ENCODE measurements at regions not wholly inside any gene's neighbourhood (a gene's known extent, or its start where the extent isn't known, plus 50 kb on each side); places are given as distances from the start of the nearest gene placed in this dataset.

GRCh38 chr1:67948151-67949080 lies 102.0 kb downstream of the DIRAS3 start:
- DNase-seq (ENCODE audit: low spot score) = no peak

GRCh38 chr1:67947114-67947513 lies 103.3 kb downstream of the DIRAS3 start:
- no peak for DNase-seq (ENCODE audit: low spot score)

GRCh38 chr1:67945733-67946374 lies 104.6 kb downstream of the DIRAS3 start:
- no peak for DNase-seq (ENCODE audit: low spot score)

- no peak for DNase-seq (ENCODE audit: low spot score)
Measured at GRCh38 chr1:67942274-67942673, 108.2 kb downstream of the DIRAS3 start.

GRCh38 chr1:67941746-67942145 lies 108.5 kb upstream of the GNG12 start:
- DNase-seq (ENCODE audit: low spot score) = no peak

- DNase-seq (ENCODE audit: low spot score) = no peak
Measured at GRCh38 chr1:67941155-67941554, 107.9 kb upstream of the GNG12 start.

GRCh38 chr1:67939942-67940341 lies 106.7 kb upstream of the GNG12 start:
- DNase-seq (ENCODE audit: low spot score) = no peak

- DNase-seq (ENCODE audit: low spot score) = no peak
Measured at GRCh38 chr1:67939186-67939743, 106.0 kb upstream of the GNG12 start.

GRCh38 chr1:67937651-67938050 lies 104.4 kb upstream of the GNG12 start:
- DNase-seq (ENCODE audit: low spot score) = no peak

- no peak for DNase-seq (ENCODE audit: low spot score)
Measured at GRCh38 chr1:67937010-67937409, 103.7 kb upstream of the GNG12 start.

- DNase-seq (ENCODE audit: low spot score) = no peak
Measured at GRCh38 chr1:67935560-67935959, 102.3 kb upstream of the GNG12 start.

- no peak for DNase-seq (ENCODE audit: low spot score)
Measured at GRCh38 chr1:67931198-67931597, 97.9 kb upstream of the GNG12 start.

- DNase-seq (ENCODE audit: low spot score) = no peak
Measured at GRCh38 chr1:67923074-67923473, 89.8 kb upstream of the GNG12 start.

- DNase-seq (ENCODE audit: low spot score) = no peak
Measured at GRCh38 chr1:67921725-67922489, 88.6 kb upstream of the GNG12 start.

- DNase-seq (ENCODE audit: low spot score) = peak; percentile 10
Measured at GRCh38 chr1:67919274-67920072, 86.2 kb upstream of the GNG12 start.

GRCh38 chr1:67918067-67918466 lies 84.8 kb upstream of the GNG12 start:
- DNase-seq (ENCODE audit: low spot score) = no peak

GRCh38 chr1:67917006-67917405 lies 83.7 kb upstream of the GNG12 start:
- no peak for DNase-seq (ENCODE audit: low spot score)

- DNase-seq (ENCODE audit: low spot score) = no peak
Measured at GRCh38 chr1:67916140-67916886, 83.0 kb upstream of the GNG12 start.

- DNase-seq (ENCODE audit: low spot score) = no peak
Measured at GRCh38 chr1:67909776-67910175, 76.5 kb upstream of the GNG12 start.

GRCh38 chr1:67908250-67908936 lies 75.1 kb upstream of the GNG12 start:
- DNase-seq (ENCODE audit: low spot score) = peak; percentile 34
